Glutamatergic neuron (in vitro differentiated cells): ENCODE measurements at regions not wholly inside any gene's neighbourhood (a gene's known extent, or its start where the extent isn't known, plus 50 kb on each side); places are given as distances from the start of the nearest gene placed in this dataset.

ENCODE experiments used
- DNase-seq: peaks from one replicate; pipeline ENCODE4 v3.0.0; 2022
- H3K27ac Mint-ChIP-seq: one replicate; pipeline ENCODE4 v1.8.0; 2020; ENCODE audit warnings: mild to moderate bottlenecking, mixed read lengths, inconsistent platforms; ENCODE audit not compliant: unreplicated experiment
- H3K27me3 Mint-ChIP-seq: one replicate; pipeline ENCODE4 v1.8.0; 2020; ENCODE audit warnings: mild to moderate bottlenecking, moderate library complexity, mixed read lengths, inconsistent platforms; ENCODE audit not compliant: unreplicated experiment
- H3K36me3 Mint-ChIP-seq: one replicate; pipeline ENCODE4 v1.8.0; 2020; ENCODE audit warnings: mild to moderate bottlenecking, mixed read lengths, inconsistent platforms; ENCODE audit not compliant: unreplicated experiment
- H3K4me1 Mint-ChIP-seq: one replicate; pipeline ENCODE4 v1.8.0; 2020; ENCODE audit warnings: mild to moderate bottlenecking, low read depth, mixed read lengths, inconsistent platforms; ENCODE audit not compliant: unreplicated experiment
- H3K4me3 Mint-ChIP-seq: one replicate; pipeline ENCODE4 v1.8.0; 2020; ENCODE audit warnings: mild to moderate bottlenecking, mixed read lengths, inconsistent platforms; ENCODE audit not compliant: unreplicated experiment
- H3K9me3 Mint-ChIP-seq: one replicate; pipeline ENCODE4 v1.8.0; 2020; ENCODE audit warnings: mild to moderate bottlenecking, moderate library complexity, mixed read lengths, inconsistent platforms; ENCODE audit not compliant: unreplicated experiment
- TF ChIP-seq, protein P1 (sequence below): fragments of 200-600 bp; sonication (generic); IDR thresholded peaks from one replicate; pipeline ENCODE4 v1.5.0; 2021; ENCODE audit not compliant: partially characterized antibody, unreplicated experiment

- H3K27ac Mint-ChIP-seq: no peak overlapping the region
- DNase-seq: no peak
- H3K36me3 Mint-ChIP-seq: peaks cover 8% of the 10 kb centered on the region
- TF ChIP-seq, protein P1, sequence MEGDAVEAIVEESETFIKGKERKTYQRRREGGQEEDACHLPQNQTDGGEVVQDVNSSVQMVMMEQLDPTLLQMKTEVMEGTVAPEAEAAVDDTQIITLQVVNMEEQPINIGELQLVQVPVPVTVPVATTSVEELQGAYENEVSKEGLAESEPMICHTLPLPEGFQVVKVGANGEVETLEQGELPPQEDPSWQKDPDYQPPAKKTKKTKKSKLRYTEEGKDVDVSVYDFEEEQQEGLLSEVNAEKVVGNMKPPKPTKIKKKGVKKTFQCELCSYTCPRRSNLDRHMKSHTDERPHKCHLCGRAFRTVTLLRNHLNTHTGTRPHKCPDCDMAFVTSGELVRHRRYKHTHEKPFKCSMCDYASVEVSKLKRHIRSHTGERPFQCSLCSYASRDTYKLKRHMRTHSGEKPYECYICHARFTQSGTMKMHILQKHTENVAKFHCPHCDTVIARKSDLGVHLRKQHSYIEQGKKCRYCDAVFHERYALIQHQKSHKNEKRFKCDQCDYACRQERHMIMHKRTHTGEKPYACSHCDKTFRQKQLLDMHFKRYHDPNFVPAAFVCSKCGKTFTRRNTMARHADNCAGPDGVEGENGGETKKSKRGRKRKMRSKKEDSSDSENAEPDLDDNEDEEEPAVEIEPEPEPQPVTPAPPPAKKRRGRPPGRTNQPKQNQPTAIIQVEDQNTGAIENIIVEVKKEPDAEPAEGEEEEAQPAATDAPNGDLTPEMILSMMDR: no peak
- H3K4me3 Mint-ChIP-seq: no peak overlapping the region
- no peaks in the 10 kb centered on the region for H3K4me1 Mint-ChIP-seq
- H3K9me3 Mint-ChIP-seq: peaks cover 27% of the 10 kb centered on the region
- H3K27me3 Mint-ChIP-seq: peaks cover 9% of the 10 kb centered on the region
Measured at GRCh38 chr22:49191506-49191980, 636.1 kb downstream of the BRD1 start.

- no peak overlapping the region for H3K27ac Mint-ChIP-seq
- TF ChIP-seq, protein P1: no peak
- H3K36me3 Mint-ChIP-seq: peaks cover 12% of the 10 kb centered on the region
- no peak for DNase-seq
- no peak overlapping the region for H3K4me3 Mint-ChIP-seq
- peaks cover 29% of the 10 kb centered on the region for H3K9me3 Mint-ChIP-seq
- no peaks in the 10 kb centered on the region for H3K4me1 Mint-ChIP-seq
- peaks cover 9% of the 10 kb centered on the region for H3K27me3 Mint-ChIP-seq
Measured at GRCh38 chr22:49190816-49191505, 636.7 kb downstream of the BRD1 start.

DNA sequence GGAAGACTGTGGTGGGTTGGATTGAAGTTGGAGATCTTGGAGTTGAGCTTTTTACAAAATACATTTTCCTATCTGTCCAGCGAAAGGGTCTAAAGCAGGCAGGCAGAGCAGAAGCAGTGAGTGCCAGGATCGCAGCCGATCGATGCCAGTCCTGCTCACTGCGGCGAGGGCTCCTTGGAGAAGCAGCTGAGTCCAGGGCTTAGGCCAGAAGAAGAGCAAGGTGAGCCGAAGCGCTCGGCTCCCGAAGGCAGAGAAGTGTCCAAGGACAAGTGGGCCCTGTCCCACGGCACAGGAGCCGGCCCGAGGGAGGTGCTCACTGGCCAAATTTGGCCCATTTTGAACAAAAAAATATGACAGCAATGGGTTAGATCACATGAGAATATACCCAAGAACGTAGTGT is 637.8 kb downstream of the BRD1 start:
- Mint-ChIP-seq H3K9me3 (peaks cover 32% of the 10 kb centered on the region), H3K4me3 (no peak overlapping the region), H3K27me3 (peaks cover 11% of the 10 kb centered on the region), H3K36me3 (peaks cover 18% of the 10 kb centered on the region), H3K4me1 (no peaks in the 10 kb centered on the region), H3K27ac (no peak overlapping the region)
- TF ChIP-seq, protein P1: no peak
- no peak for DNase-seq

GRCh38 chr22:49188591-49188990 is 639.1 kb downstream of the BRD1 start:
- TF ChIP-seq, protein P1: no peak
- DNase-seq: no peak
- Mint-ChIP-seq H3K4me1 (no peaks in the 10 kb centered on the region), H3K27me3 (peaks cover 11% of the 10 kb centered on the region), H3K27ac (no peak overlapping the region), H3K9me3 (peaks cover 38% of the 10 kb centered on the region), H3K36me3 (peaks cover 18% of the 10 kb centered on the region), H3K4me3 (no peak overlapping the region)

GRCh38 chr22:49188091-49188490 is 639.6 kb downstream of the BRD1 start:
- peaks cover 18% of the 10 kb centered on the region for H3K36me3 Mint-ChIP-seq
- no peak overlapping the region for H3K4me3 Mint-ChIP-seq
- peaks cover 11% of the 10 kb centered on the region for H3K27me3 Mint-ChIP-seq
- no peaks in the 10 kb centered on the region for H3K4me1 Mint-ChIP-seq
- TF ChIP-seq, protein P1: no peak
- no peak for DNase-seq
- peaks cover 35% of the 10 kb centered on the region for H3K9me3 Mint-ChIP-seq
- no peak overlapping the region for H3K27ac Mint-ChIP-seq
